Brain microvascular endothelial cell (primary cell): ENCODE measurements at regions not wholly inside any gene's neighbourhood (a gene's known extent, or its start where the extent isn't known, plus 50 kb on each side); places are given as distances from the start of the nearest gene placed in this dataset.
"Not testable (repeated sequence)": the region's sequence is repeated elsewhere in the genome, so short reads cannot be mapped to it uniquely, and the experiment has no call there.

ENCODE experiments used
- DNase-seq: peaks from one replicate; pipeline ENCODE4 v3.0.0-alpha.2; 2020
- H3K27ac ChIP-seq: fragments of 250-450 bp; sonication (Bioruptor Pico); 2 replicates; pipeline ENCODE4 v1.5.1; 2020; ENCODE audit warnings: mild to moderate bottlenecking, moderate library complexity
- H3K27me3 ChIP-seq: fragments of 250-450 bp; sonication (Bioruptor Pico); replicated peaks from 2 replicates; pipeline ENCODE4 v1.5.1; 2020; ENCODE audit warnings: mild to moderate bottlenecking
- H3K36me3 ChIP-seq: fragments of 250-450 bp; sonication (Bioruptor Pico); replicated peaks from 2 replicates; pipeline ENCODE4 v1.5.1; 2020; ENCODE audit warnings: mild to moderate bottlenecking
- H3K4me3 ChIP-seq: 2 replicates; pipeline ENCODE4 v1.5.1; 2011; ENCODE audit warnings: low read depth, mild to moderate bottlenecking, control low read depth, low read length, moderate library complexity
- CTCF ChIP-seq: IDR thresholded peaks from 2 replicates; pipeline ENCODE4 v1.5.1; 2011; ENCODE audit warnings: low read depth, mild to moderate bottlenecking, moderate library complexity, low read length, control low read depth, inconsistent platforms; ENCODE audit errors: missing control alignments
- in situ Hi-C: cut with HindIII; loops from 2 replicates; pipeline ENCODE4 v1.10.0; 2017; ENCODE audit warnings: low sequenced_read_pairs, low pct_ligation_motif_present

DNA sequence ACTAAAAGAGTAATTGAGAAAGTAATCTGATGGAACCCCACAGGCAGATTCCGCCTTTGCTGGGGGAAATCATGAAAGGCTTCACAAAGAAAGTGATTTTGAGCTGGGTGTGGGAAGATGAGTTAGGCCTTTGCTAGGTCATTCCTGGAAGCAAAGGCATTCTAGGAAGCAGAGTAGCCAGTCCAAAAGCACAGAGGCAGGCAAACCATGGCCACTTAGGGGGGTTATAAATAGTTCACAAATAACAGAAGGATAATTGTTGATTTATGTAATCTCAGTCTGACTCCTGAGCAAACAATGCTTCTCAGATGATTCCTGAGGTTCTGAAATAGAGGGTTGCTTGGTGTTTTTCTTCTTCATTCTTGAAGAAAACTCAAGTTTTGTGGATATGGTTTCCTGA lies 576.3 kb downstream of the NTRK3 start:
- no peaks in the 10 kb centered on the region for H3K27me3 ChIP-seq
- no peaks in the 10 kb centered on the region for H3K36me3 ChIP-seq
- no peak for TF ChIP-seq CTCF
- in situ Hi-C loops = no loop called here
- H3K4me3 ChIP-seq = no peak overlapping the region
- H3K27ac ChIP-seq = no peak overlapping the region
- DNase-seq = no peak

GRCh38 chr15:87675271-87675670 lies 581.3 kb downstream of the NTRK3 start:
- Histone ChIP-seq H3K36me3 (no peaks in the 10 kb centered on the region), H3K27me3 (no peaks in the 10 kb centered on the region), H3K27ac (no peak overlapping the region), H3K4me3 (no peak overlapping the region)
- no peak for DNase-seq
- TF ChIP-seq CTCF = no peak
- in situ Hi-C loops = no loop called here

GRCh38 chr15:87672309-87673288 lies 583.9 kb downstream of the NTRK3 start:
- peak; percentile 34 for DNase-seq
- in situ Hi-C loops = no loop called here
- Histone ChIP-seq H3K27ac (no peak overlapping the region), H3K4me3 (no peak overlapping the region), H3K36me3 (no peaks in the 10 kb centered on the region), H3K27me3 (no peaks in the 10 kb centered on the region)
- peak; percentile 85 for TF ChIP-seq CTCF

DNA sequence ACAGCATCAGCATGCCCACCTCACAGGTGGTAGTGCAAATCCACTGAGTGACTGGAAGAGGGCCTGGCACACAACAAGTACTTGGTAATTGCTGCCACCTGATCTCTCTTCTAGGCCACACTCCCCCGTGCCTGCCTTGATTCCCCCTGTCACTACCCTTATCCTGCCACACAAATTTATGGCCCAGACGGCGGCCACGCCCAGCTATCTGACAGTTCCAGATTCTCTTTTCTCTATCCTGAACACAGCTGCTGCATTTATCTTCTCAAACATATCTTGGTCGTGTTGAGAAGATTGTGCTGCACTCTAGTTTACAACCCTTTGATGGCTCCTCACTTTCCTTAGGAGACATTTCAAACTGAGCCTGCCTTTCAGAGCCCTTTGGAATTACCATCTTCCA lies 585.2 kb downstream of the NTRK3 start:
- in situ Hi-C loops = no loop called here
- no peaks in the 10 kb centered on the region for H3K36me3 ChIP-seq

DNA sequence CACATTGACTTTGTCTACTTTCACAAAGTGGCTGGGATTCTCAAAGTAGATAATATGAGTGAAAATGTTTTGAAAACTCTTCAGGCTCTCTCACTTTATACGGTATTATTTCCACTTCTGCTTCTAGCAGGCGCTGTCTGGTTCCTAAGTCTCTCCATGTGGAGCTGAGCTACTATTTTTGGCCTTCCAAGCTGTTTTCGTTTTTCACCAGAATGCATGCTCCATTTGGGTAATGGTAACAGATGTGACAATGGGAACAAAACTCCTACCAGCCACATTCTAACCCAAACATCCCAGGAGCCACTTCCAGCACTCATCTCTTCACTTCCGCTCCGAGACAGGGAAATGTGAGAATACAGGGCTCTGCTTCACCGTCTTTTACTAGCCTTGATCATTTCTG lies 586.7 kb downstream of the NTRK3 start:
- H3K27ac ChIP-seq = no peak overlapping the region
- H3K27me3 ChIP-seq = no peaks in the 10 kb centered on the region
- no peak for TF ChIP-seq CTCF
- no peak for DNase-seq
- in situ Hi-C loops = no loop called here
- no peak overlapping the region for H3K4me3 ChIP-seq
- H3K36me3 ChIP-seq = no peaks in the 10 kb centered on the region

More for the DNA sequence above, 585.2 kb downstream of the NTRK3 start:
- TF ChIP-seq CTCF = no peak
- DNase-seq = no peak
- Histone ChIP-seq H3K4me3 (no peak overlapping the region), H3K27ac (no peak overlapping the region), H3K27me3 (no peaks in the 10 kb centered on the region)

DNA sequence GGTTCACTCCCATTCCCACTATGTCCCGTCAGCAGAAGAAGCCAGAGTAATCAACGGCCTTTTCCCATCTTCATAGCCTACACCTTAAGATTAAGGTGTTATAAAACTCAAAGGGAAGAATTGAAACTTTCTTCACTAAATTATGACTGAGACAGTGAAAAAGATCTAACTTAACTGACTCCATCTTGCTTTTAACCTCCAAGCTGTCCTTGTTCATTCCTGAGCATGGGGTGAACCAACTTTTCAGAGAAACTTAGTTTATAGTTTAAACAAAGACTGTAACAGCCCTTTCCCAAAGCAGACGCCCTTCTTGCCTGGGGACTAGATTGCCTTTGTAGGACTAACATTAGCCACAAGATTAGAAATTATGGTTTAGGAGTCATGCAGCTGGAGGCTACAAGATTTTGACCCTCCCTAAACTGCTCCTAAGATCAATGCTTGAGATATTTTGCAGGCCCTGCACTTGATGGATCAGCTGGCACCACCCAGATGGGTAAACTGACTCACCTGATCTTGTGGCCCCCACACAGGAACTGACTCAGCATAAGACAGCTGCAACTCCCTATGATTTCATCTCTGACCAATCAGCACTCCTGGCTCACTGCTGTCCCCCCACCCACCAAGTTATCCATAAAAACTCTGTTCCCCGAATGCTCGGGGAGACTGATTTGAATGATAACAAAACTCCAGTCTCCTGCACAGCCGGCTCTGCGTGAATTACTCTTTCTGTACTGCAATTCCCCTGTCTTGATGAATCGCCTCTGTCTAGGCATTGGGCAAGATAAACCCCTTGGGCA lies 587.6 kb downstream of the NTRK3 start:
- H3K36me3 ChIP-seq, H3K27ac ChIP-seq, DNase-seq, H3K27me3 ChIP-seq, H3K4me3 ChIP-seq, in situ Hi-C loops: not testable (repeated sequence)
